Globus pallidus (tissue), 1 donor: ENCODE measurements at regions not wholly inside any gene's neighbourhood (a gene's known extent, or its start where the extent isn't known, plus 50 kb on each side); places are given as distances from the start of the nearest gene placed in this dataset.
A peak's percentile ranks its signal among the peaks of the same experiment; 100 is the strongest.

ENCODE experiments used
- DNase-seq: peaks from one replicate; pipeline ENCODE4 v3.0.0-alpha.2; 2015; ENCODE audit warnings: low spot score

DNA sequence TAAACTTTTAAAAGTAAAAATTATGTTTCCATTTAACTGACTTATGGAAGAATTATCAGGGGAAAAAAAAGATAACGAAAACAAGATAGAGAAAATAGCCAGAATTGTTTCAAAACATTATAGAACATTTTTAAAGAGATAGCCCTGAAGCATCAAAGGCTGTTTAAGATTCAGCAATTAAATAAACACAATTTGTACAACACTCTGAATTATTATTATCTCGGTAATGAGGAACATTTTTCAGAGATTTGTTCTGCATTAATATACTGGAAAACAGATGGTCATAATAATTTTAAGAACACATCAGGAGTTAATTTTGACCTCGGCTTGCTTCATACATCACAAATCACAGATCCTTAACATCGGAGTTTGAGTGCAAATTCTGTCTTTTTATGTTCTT is 643.8 kb downstream of the SORCS1 start:
- DNase-seq = no peak

DNA sequence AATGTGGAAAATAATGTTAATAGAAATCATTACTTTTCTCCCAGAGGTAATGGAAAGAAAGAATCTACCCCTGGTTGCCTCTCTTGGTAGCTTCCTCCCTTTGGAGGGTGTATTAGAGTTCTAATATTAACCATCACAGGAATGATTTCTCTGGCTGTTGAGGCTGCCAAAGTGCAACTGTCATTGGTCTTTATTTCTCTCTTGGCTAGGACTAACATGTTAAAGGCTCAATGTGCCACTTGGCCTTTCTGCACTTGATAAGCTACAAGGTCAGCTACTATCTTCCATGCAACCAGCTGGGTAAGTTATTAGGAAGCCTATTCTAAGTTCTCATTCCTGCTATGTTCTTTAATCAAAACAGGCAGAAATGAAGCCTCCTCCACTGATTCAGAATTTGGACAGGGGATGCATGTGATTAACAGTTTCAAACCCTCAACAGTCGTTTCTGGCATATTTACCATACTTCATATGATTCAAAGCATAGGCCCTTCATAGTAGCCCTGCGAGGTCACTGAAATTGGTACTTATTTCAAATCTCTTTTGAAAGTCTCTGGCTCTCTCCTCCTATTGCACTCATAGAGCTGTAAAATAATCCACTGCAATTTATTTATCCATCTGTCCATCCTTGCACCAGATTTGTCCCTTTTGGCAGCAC is 645.0 kb downstream of the SORCS1 start:
- no peak for DNase-seq

DNA sequence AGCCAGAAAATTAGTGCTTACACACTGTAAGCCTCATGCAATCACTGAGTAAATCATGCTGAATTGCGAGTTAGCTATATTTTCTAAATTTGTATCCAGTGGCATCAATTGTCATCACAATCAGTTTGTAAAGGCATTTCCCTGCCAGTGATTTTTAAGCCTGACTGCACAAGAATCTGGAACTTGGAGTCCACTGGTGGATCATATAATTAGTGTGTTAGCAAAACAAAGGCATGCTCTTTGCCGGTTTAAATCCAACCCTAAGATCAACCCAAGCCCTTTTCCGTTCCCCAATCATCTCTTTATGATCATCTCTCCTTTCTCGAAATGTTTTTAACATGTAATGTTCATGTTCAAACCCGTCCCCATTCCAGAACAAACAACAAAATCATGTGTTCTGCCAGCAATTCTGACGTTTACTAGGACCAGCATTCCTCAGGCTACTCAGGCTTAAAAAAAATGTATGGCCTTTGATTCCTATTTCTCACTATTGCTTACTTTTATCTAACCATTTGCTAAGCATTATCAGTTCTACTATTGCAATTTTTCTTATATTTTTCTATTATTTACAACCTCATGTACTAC is 649.2 kb downstream of the SORCS1 start:
- DNase-seq = peak; percentile 11

DNA sequence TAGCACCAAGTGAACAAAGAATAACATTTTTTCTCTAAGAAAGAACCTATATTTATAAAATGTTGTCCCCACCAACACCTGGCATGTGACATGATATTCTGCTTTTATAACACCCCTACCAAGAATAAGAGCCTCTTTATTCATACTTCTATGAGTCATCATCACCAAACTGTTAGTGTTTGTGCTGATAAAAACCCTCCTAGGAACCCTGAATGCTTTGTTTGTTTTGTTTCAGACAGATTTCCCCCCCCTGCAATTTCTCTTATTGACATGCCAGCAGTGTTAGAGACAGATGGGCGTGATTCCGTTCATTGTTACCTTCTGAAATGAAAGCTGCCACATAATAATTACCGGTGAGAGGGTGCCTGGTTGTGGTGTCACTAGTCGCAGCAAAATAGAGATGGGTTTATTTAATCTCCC is 651.1 kb downstream of the SORCS1 start:
- DNase-seq = peak; percentile 88

DNA sequence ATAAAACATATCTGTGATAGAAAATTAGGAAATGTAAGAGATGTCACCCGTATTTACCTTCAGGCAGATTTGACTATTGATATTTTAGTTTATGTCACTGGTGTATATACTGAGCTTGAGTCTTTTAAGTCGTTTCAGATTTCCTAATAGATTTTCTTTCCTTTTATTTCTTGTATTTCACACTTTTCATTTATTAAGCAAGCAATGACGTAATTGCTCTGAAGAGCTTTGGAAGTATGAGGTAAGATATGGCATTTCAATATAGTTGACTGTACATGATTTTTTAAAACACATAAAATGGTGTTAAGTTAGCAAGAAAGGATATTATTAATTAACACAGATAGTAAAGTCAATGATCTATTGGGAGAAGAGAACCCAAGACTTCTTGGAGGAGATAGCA is 652.6 kb downstream of the SORCS1 start:
- DNase-seq = no peak

DNA sequence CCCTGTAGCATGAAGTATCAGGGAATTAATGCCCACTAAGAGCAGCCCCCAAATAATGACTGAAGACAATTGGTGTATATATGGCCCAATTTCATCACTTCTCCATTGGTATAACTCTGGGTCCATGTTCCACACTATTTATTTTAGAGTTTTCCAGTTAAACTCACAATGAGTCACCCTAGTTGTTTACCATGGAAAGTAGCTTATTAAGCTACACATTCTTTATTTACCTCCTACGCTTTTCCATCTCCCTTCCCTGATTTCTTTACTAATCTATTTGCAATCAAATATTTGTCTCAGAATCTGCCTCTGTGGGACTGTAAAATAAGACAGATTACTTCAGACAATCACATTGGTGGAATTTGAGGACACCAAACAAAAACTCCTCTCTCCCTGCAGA is 655.6 kb downstream of the SORCS1 start:
- no peak for DNase-seq

DNA sequence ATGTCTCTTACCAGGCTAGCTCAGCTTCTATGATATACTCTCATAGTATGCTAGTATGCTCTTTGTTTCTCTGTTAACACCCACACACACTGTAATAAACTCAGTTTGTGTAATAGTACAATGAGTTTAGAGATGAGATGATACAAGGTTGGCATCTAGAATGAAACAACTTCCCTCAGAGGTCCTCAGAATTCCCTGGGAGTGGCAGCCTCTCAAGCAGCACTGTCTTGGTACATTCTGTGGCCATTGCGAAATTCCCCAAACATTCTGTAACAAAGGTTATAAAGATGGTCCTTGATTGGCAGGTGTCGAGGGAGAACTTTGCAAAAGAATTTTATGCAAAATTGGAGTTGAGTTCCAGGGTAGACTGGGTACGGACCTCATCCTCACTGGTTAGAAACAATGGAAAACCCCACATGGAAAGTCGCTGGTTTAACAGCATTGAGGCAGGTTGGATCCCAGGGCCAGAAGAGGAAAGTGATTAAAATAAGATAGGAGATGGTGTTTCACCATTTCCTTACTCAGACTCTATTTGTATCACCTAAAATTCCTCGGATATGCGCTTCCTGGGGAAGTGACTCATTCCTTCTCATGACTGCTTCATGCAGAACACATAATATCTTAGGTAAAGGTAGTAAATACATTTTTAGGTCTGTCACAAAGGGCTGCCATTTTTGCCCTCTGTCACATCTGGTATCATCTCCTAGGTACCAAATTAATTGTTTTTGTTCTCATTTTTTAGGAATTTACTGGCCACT is 657.8 kb downstream of the SORCS1 start:
- DNase-seq = no peak

DNA sequence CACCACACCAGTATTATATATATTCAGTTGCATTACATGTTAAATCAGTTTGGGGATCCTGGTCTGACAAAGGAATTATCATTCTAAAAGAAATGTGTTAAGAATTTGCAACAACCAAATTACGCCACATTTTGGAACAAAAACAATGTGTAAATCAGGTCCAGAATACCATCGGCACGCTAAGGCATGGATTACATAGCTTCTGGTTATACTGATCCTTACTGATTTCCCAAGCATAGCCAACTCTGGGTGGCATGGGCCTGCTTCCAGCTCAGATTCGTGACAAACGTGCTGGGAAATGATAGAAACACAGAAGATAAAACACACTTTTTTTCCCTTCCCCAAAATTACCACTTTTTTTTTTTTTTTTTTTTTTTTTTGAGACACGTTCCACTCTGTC is 660.0 kb downstream of the SORCS1 start:
- DNase-seq = no peak

DNA sequence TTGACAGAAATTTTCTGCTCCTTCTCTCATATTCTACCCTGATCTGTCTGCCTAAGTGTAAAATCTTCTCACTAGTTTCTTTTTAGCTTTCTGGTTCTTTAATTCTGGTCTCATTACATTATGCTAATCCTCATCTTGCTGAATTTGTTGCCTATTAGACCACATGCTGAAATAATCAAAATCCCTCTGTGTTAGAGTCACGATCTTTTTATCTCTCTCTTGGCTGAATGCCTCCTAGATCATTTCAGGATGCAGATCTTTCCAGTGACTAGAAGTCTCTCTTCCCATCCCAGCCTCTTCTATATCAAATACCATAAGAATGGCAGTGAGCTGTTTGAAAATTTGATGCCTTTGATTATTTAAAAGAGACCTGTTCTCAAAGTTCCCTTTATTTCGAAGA is 661.9 kb downstream of the SORCS1 start:
- DNase-seq = no peak

DNA sequence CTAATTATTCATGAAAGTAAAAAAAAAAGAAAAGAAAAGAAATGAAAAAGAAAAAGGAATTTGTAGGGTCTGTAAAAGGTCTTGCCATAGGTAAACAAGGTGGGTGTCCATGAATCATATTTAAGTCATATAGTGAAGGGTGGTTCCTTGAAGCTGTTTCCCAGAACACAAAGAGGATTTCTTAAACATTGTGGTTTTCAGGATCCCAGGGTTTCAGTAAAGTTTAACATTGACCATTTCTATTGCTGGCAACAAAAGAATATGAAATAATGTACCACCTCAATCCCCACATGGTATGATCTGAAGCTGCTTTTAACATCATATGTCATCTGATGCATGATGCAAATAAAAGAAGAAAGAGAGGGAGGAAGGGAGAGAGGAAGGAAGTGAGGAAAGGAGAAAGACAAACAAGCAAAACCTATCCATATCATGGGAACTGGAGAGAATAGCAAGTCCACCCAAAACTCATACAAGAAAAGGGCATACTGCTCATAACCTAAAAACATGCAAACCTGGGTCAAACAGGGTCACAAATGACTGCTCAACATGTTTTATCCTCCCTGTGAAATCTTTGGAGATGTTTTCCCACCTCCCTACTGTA is 663.5 kb downstream of the SORCS1 start:
- no peak for DNase-seq

DNA sequence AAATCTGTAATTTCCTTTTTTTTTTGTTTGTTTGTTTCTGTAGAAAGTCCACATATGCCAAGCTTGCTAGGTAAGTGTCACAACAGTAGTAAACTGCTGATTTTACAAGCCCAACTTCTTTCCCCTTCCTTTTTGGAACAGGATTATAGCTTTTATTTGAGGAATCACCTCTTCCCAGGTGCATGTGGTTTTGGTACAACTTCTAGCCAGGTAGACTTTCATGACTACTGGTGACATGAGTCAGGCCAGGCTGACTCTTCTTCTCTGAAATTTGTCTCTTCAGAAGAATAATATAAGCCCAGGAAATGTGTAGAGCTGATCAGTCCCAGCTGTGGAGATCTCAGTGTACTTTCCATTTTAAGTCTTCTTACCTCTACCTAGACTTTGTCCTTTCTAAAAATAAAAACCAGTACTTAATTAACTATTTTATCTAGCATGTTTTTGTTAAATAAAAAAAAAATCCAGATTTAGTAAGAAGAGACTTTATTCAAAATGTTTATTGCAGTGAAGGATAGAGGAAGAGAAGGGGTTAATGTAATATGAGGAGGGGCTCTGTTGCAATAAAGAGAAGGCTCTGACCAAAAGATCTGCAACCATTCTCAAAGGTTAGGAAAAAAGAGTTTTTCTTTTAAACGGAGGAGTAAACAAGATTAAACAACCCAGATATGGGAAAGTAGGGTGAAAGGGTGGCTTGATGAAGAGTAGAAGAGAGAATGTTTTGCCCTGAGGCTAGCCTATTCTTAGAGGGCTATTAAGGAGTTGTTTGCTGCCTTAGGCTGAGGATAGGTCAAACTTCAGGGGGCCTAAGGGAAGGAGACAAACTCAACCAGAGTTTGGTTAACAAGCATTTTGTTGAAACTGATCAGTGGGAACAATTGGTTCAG is 664.2 kb downstream of the SORCS1 start:
- no peak for DNase-seq

DNA sequence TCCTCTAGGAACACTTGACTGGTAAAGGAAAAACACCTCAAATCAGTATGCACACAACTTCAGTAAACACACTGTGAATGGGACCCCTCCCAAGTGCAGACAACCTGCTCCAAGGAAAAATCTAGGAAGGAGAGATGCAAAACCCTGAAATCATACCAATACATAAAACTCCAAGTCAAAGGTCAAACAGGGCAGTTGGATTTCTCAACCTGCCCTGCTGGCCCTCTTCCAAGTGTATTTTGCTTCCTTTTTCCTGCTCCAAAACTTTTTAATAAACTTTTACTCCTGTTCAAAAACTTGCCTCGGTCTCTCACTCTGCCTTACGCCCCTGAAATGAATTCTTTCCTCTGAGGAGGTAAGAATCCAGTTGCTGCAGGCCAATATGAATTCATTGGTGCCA is 665.1 kb downstream of the SORCS1 start:
- DNase-seq = no peak

DNA sequence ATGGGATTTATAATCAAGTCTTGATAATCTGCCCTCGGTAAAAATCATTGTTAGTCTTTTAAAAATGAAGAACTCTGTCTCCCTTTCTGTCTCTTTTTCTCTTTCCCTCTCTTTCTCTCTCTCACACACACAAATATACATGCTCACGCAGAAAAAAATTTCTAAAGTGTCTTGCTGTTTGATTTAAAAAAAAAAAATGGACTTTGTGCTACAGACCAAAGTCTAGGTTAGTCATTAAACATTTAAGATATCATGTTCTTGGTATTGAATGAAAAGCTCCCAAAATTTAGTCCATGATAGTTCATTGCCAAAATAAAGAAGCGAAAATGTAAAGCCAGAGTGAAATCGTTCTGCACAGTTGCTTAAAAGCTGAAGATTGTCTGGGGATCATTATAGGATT is 665.8 kb downstream of the SORCS1 start:
- no peak for DNase-seq

DNA sequence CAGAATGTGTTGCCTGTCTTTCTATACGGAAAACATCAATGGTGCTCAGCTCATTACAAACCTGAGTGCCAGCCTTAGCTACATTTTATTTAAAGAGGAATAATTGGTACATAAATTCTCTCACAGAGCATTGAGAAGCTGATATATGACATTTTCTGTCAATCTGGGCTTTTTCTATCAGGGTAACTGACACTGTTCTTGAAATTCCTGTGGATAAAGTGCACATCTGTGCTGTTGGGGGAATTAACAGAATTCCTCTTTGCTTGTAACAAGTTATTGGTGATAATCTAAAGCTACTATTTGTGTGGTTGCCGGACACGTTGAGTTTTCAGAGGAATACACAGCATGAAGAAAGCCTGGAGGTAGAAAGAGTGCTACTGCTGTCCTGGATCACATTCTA is 668.6 kb downstream of the SORCS1 start:
- DNase-seq = no peak

DNA sequence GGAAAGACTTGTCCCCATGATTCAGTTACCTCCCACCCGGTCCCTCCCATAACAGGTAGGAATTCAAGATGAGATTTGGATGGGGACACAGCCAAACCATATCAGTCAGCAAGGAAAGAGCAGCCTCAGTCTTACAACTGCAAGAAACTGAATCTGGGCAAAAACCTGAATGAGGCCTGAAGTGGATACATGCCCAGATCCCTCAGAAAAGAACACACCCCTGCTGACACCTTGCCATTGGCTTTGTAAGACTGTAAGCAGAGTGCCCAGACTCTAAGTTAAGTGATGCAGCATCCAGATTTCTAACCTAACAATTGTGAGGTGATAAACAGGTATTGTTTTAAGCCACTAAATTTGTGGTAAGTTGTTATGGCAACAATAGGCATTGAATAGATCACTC is 670.8 kb downstream of the SORCS1 start:
- DNase-seq = peak; percentile 29

DNA sequence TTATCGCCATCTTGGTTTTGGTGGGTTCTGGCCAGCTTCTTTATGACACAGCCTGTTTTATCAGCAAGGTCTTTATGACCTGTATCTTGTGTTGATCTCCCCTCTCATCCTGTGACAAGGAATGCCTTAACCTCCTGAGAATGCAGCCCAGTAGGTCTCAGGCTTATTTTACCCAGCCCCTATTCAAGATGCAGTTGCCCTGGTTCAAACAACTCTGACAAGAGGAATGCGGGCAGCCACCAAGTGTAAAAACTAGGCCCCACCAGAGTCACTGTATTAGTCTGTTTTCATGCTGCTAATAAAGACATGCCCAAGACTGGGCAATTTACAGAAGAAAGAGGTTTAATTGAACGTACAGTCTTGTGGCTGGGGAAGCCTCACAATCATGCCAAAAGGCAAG is 671.3 kb downstream of the SORCS1 start:
- no peak for DNase-seq

DNA sequence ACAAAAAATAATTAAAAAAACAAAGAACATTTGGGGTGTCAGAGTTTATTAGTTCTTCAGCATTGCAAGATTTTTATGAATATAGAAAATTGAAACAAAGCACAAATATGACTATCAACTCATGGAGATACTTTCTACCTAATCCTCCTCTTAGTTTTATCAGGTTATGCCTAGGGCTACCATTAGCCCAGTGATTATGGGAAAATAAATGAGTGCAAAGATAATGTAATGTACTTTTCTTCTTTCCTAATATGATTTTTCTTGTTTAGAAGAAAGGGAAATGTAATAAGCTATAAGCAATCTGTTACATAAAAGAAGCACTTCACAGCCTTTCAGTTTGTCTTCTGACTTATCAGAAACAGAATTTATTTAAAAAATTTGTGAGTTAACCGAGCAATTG is 676.8 kb downstream of the SORCS1 start:
- no peak for DNase-seq

DNA sequence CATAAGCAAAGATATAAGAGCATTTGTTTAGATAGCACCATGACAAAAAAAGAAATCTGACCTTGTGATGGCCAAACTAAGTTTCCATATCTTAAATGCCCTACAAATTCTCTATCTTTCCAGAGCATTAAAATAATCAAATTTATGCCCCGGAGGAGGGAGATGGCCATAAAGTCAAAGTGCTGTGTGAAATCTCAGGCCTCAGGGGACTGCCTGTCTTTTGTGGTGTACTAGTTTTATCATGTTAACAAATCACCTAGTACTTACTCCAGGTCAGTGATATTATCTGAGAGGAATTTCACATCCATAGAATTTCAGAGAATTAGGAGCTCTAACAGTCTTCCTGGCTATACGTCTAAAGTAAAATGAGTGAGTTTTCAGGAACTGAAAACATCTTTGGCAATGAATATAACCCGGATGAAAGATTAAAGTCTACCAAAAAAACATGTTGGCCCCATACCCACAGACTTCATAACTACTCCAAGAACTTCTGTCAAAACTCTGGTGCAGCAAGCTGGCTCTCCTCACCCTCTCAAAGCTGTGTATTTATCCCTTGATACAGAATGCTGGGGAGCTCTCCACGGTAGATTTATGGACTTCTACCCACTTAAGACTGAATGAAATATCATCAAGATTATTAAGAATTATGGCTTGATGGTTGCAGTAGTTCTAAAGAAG is 682.8 kb downstream of the SORCS1 start:
- no peak for DNase-seq

DNA sequence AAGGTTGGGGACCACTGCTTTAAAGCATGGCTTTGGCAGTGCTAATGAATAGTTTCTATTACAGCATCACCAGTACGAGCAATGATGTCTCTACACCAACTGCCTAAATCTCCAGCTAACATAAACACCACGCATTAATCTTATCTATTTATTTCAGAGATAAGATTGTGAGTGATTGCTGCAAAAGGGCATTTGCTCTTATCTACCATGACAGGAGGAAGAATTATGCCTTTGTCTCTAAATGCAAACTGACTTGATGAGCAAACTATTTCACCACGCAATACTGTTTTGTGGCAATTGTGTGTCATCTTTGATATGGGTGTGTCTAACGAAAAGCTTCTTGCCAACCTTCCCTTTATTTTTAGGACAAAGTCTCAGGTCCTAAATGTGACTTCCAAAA is 684.9 kb downstream of the SORCS1 start:
- no peak for DNase-seq

DNA sequence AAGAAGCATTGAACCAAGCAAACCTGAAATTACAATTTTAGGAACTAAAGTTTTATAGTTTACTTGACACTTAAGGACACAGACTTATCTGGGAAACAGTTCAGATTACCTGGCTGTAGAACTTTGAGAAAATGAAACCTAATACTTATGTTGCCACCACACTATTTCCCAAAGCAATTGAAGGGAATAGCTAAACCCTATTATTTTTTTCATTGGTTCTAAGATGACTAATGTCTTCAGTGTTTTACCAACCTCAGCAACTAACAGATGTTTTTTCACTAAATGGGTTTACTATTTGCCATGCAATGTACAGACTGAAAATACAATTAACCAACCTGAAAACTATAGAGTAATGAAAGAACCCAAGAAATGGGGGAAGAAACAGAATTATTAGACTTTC is 689.6 kb downstream of the SORCS1 start:
- no peak for DNase-seq

DNA sequence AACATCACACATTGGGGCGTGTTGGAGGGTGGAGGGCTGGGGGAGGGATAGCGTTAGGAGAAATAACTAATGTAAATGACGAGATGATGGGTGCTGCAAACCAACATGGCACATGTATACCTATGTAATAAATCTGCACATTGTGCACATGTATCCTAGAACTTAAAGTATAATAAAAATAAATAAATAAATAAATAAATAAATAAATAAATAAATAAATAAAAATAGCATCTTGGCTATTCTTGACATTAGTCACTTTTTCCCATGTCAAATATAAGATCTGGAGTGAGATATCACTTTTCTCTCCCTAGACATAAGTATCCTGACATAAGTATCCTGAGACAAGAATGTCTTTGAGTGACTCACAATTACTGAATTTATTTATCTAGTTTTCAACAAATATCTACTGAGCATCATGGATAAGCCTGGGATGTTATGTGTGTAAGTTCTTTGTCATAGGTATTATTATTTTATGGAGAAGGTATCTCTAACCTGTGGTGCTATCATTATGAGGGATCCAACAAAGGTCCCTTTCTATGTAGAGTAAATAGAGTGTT is 691.3 kb downstream of the SORCS1 start:
- DNase-seq = no peak
